ENCODE measurements at regions not wholly inside any gene's neighbourhood (a gene's known extent, or its start where the extent isn't known, plus 50 kb on each side); places are given as distances from the start of the nearest gene placed in this dataset.

DNA sequence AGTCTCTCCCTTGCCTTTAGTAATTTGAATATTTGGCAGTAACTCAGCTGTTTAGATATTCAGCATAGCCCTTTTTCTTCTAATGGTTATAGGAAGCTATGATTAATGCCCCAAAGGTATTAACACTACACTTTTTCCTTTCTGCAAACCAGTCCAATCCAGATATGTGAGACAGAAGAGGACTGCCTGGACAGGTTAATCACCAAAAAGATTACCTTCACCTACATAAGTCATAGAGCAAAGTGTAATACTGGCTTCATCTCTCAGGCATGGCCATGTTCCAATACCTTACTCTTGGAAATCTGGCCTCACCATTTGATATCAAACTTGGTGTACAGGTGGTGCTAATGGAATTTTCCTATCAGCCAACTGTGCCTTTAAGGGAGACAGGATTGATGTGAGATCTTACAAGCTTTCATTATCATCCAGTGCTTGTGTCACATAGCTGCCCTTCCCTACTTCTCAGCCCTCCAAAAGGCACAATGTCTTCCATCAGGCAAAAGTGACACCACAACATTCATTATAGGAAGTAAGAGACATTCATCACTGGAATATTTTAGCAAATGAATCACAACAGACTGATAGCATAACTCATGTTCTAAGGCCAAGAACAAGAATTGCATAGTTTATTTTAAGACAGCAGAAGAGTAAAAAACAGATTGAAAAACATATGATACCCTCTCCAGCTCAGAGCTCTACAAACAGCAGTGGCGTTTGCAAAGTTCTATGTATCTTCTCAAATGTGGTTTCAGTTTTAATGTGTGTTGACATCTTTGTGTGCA is 91.2 kb upstream of the PAM start:
- Histone ChIP-seq H3K4me3 (ENCODE audit: low read depth, low read length) (no peak overlapping the region), H3K27ac (ENCODE audit: extremely low read depth, low read depth, low read length) (no peak overlapping the region), H3K9me3 (ENCODE audit: control insufficient read depth, insufficient read depth, low read depth, low read length) (no peaks in the 10 kb centered on the region), H3K4me1 (ENCODE audit: control insufficient read depth, insufficient read depth, low read length) (no peaks in the 10 kb centered on the region), H3K36me3 (ENCODE audit: control insufficient read depth in 2 of 2, insufficient read depth in 1 of 2, low read length in 2 of 2) (no peaks in the 10 kb centered on the region)
- ChIA-PET CTCF (interaction anchor here (1.5 kb wide), 1 partner anchor 18 kb away, joined by 4 read pairs; no protein-coding TSS in a partner anchor), POLR2A (no interaction called here)
- no peak for TF ChIP-seq SP2 (tag by site-specific recombination; IDR thresholded peaks at IDR 0.05)
- TF ChIP-seq, protein P1, sequence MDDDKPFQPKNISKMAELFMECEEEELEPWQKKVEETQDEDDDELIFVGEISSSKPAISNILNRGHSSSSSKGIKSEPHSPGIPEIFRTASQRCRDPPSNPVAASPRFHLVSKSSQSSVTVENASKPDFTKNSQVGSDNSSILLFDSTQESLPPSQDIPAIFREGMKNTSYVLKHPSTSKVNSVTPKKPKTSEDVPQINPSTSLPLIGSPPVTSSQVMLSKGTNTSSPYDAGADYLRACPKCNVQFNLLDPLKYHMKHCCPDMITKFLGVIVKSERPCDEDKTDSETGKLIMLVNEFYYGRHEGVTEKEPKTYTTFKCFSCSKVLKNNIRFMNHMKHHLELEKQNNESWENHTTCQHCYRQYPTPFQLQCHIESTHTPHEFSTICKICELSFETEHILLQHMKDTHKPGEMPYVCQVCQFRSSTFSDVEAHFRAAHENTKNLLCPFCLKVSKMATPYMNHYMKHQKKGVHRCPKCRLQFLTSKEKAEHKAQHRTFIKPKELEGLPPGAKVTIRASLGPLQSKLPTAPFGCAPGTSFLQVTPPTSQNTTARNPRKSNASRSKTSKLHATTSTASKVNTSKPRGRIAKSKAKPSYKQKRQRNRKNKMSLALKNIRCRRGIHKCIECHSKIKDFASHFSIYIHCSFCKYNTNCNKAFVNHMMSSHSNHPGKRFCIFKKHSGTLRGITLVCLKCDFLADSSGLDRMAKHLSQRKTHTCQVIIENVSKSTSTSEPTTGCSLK (tag by site-specific recombination; IDR thresholded peaks at IDR 0.05): no peak
- TF ChIP-seq ZNF639 (tag by site-specific recombination; IDR thresholded peaks at IDR 0.05): no peak
- TF ChIP-seq ZEB2 (tag by site-specific recombination; IDR thresholded peaks at IDR 0.05): no peak
- no peak for TF ChIP-seq ZNF133 (tag by site-specific recombination; IDR thresholded peaks at IDR 0.05)
- TF ChIP-seq ZNF610 (tag by site-specific recombination; IDR thresholded peaks at IDR 0.05; ENCODE audit: borderline replicate concordance): no peak
- no peak for TF ChIP-seq ZNF174 (tag by site-specific recombination; IDR thresholded peaks at IDR 0.05)
- TF ChIP-seq, protein P2, sequence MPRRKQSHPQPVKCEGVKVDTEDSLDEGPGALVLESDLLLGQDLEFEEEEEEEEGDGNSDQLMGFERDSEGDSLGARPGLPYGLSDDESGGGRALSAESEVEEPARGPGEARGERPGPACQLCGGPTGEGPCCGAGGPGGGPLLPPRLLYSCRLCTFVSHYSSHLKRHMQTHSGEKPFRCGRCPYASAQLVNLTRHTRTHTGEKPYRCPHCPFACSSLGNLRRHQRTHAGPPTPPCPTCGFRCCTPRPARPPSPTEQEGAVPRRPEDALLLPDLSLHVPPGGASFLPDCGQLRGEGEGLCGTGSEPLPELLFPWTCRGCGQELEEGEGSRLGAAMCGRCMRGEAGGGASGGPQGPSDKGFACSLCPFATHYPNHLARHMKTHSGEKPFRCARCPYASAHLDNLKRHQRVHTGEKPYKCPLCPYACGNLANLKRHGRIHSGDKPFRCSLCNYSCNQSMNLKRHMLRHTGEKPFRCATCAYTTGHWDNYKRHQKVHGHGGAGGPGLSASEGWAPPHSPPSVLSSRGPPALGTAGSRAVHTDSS (tag by site-specific recombination; IDR thresholded peaks at IDR 0.05): no peak
- TF ChIP-seq CTCF (tag by site-specific recombination; IDR thresholded peaks at IDR 0.05): no peak
- no peak for TF ChIP-seq ZNF274 (IDR thresholded peaks at IDR 0.05; ENCODE audit: low read length)
- no peak for TF ChIP-seq ZNF274 (tag by site-specific recombination; IDR thresholded peaks at IDR 0.05; ENCODE audit: borderline replicate concordance)
- TF ChIP-seq GFI1B (tag by site-specific recombination; IDR thresholded peaks at IDR 0.05): no peak
- TF ChIP-seq PRDM10 (tag by site-specific recombination; IDR thresholded peaks at IDR 0.05): no peak
- TF ChIP-seq PBX3 (CRISPR knock-in tag; IDR thresholded peaks at IDR 0.05): no peak
